ENCODE measurements at regions not wholly inside any gene's neighbourhood (a gene's known extent, or its start where the extent isn't known, plus 50 kb on each side); places are given as distances from the start of the nearest gene placed in this dataset.
A peak's percentile ranks its signal among the peaks of the same experiment; 100 is the strongest.

- DNase-seq (no peak), ATAC-seq (no peak)
- Histone ChIP-seq H3K4me1 (peaks cover 0 to 13% (median 4%) of the 10 kb centered on the region in 9 donors), H3K27me3 (no peaks in the 10 kb centered on the region), H3K4me3 (no peak overlapping the region), H3K36me3 (no peaks in the 10 kb centered on the region), H3K9me3 (no peaks in the 10 kb centered on the region), H3K27ac (no peak overlapping the region)
- intact Hi-C loops (cut with DNase I) = no loop called here
- TF ChIP-seq CTCF (IDR thresholded peaks at IDR 0.05) = no peak
These were observed 104.3 kb upstream of the GK2 start for GRCh38 chr4:79512363-79512762.

- TF ChIP-seq CTCF (IDR thresholded peaks at IDR 0.05) = no peak
- H3K4me3 ChIP-seq = no peak overlapping the region
- H3K27me3 ChIP-seq = no peaks in the 10 kb centered on the region
- DNase-seq (no peak), ATAC-seq (no peak)
- H3K27ac ChIP-seq = no peak overlapping the region
- no peaks in the 10 kb centered on the region for H3K4me1 ChIP-seq
- intact Hi-C loops (cut with DNase I) = no loop called here
- H3K36me3 ChIP-seq = no peaks in the 10 kb centered on the region
- peaks cover 0 to 7% (median 0%) of the 10 kb centered on the region in 11 donors for H3K9me3 ChIP-seq
These were observed 94.1 kb upstream of the GK2 start for GRCh38 chr4:79502081-79502480.

GRCh38 chr4:79498282-79498681 is 90.3 kb upstream of the GK2 start:
- Histone ChIP-seq H3K27ac (no peak overlapping the region), H3K27me3 (no peaks in the 10 kb centered on the region), H3K9me3 (peaks cover 0 to 3% (median 0%) of the 10 kb centered on the region in 11 donors), H3K4me3 (peak overlapping the region in 7 of 10 donors; percentile 0 to 27 (median 7)), H3K4me1 (no peaks in the 10 kb centered on the region), H3K36me3 (no peaks in the 10 kb centered on the region)
- intact Hi-C loops (cut with DNase I) = loop anchor here in 1 of 10 donors (5.0 kb wide), 1 partner anchor 79 kb away; no protein-coding TSS in a partner anchor
- DNase-seq (no peak), ATAC-seq (no peak)
- TF ChIP-seq CTCF (IDR thresholded peaks at IDR 0.05) = no peak
- WGBS, 2 donors = 45 to 76% methylated on average over 1 of the region's 1 CpG

- no peaks in the 10 kb centered on the region for H3K4me1 ChIP-seq
- no peak for DNase-seq
- intact Hi-C loops (cut with DNase I) = loop anchor here in 1 of 10 donors (5.0 kb wide), 1 partner anchor 80 kb away; no protein-coding TSS in a partner anchor
- H3K27me3 ChIP-seq = no peaks in the 10 kb centered on the region
- TF ChIP-seq CTCF (IDR thresholded peaks at IDR 0.05) = no peak
- no peak overlapping the region for H3K27ac ChIP-seq
- WGBS, 2 donors = 72 to 86% methylated on average over 1 of the region's 1 CpG
- peak overlapping the region in 4 of 10 donors; percentile 2 to 39 (median 21) for H3K4me3 ChIP-seq
- no peaks in the 10 kb centered on the region for H3K36me3 ChIP-seq
- ATAC-seq = no peak
- H3K9me3 ChIP-seq = no peaks in the 10 kb centered on the region
These were observed 89.0 kb upstream of the GK2 start for GRCh38 chr4:79497001-79497400.
